Activated T-helper 17 cell treated with anti-CD3 and anti-CD28 coated beads, Interleukin-2, amount 50 U/mL, for 72 hours (primary cell): ENCODE measurements at regions not wholly inside any gene's neighbourhood (a gene's known extent, or its start where the extent isn't known, plus 50 kb on each side); places are given as distances from the start of the nearest gene placed in this dataset.

Experiments used
- ATAC-seq: fragments of 150-1000 bp; cut with Tn5 transposase; replicated peaks from 2 replicates; pipeline ENCODE4 v1.10.0; 2021; ENCODE audit warnings: mild to moderate bottlenecking, moderate library complexity
- H3K27ac Mint-ChIP-seq: one replicate; pipeline ENCODE4 v1.8.0; 2022; ENCODE audit warnings: mixed read lengths
- H3K27me3 Mint-ChIP-seq: one replicate; pipeline ENCODE4 v1.8.0; 2022; ENCODE audit warnings: mixed read lengths
- H3K36me3 Mint-ChIP-seq: one replicate; pipeline ENCODE4 v1.8.0; 2022; ENCODE audit warnings: low read depth, mild to moderate bottlenecking, mixed read lengths
- H3K4me1 Mint-ChIP-seq: one replicate; pipeline ENCODE4 v1.8.0; 2022; ENCODE audit warnings: mixed read lengths
- H3K4me3 Mint-ChIP-seq: one replicate; pipeline ENCODE4 v1.8.0; 2022; ENCODE audit warnings: mild to moderate bottlenecking, mixed read lengths
- H3K9me3 Mint-ChIP-seq: one replicate; pipeline ENCODE4 v1.8.0; 2022; ENCODE audit warnings: mixed read lengths

- Mint-ChIP-seq H3K36me3 (no peaks in the 10 kb centered on the region), H3K27ac (no peak overlapping the region), H3K4me1 (no peaks in the 10 kb centered on the region), H3K4me3 (no peak overlapping the region), H3K9me3 (peaks cover 6% of the 10 kb centered on the region), H3K27me3 (no peaks in the 10 kb centered on the region)
- ATAC-seq: no peak
These were observed 848.0 kb upstream of the FAM98A start for GRCh38 chr2:34447097-34447496.

- Mint-ChIP-seq H3K27ac (no peak overlapping the region), H3K27me3 (no peaks in the 10 kb centered on the region), H3K36me3 (no peaks in the 10 kb centered on the region), H3K4me1 (no peaks in the 10 kb centered on the region), H3K4me3 (no peak overlapping the region), H3K9me3 (peaks cover 15% of the 10 kb centered on the region)
- ATAC-seq: no peak
These were observed 824.2 kb upstream of the FAM98A start for GRCh38 chr2:34423301-34423700.

GRCh38 chr2:34419856-34420255 lies 820.8 kb upstream of the FAM98A start:
- no peak for ATAC-seq
- H3K27me3 Mint-ChIP-seq: no peaks in the 10 kb centered on the region
- no peaks in the 10 kb centered on the region for H3K4me1 Mint-ChIP-seq
- peaks cover 11% of the 10 kb centered on the region for H3K9me3 Mint-ChIP-seq
- no peak overlapping the region for H3K4me3 Mint-ChIP-seq
- no peaks in the 10 kb centered on the region for H3K36me3 Mint-ChIP-seq
- no peak overlapping the region for H3K27ac Mint-ChIP-seq

- H3K9me3 Mint-ChIP-seq: peaks cover 11% of the 10 kb centered on the region
- H3K27me3 Mint-ChIP-seq: no peaks in the 10 kb centered on the region
These were observed 817.8 kb upstream of the FAM98A start for GRCh38 chr2:34416856-34417255.

GRCh38 chr2:34414856-34415255 lies 815.8 kb upstream of the FAM98A start:
- no peaks in the 10 kb centered on the region for H3K36me3 Mint-ChIP-seq
- no peaks in the 10 kb centered on the region for H3K4me1 Mint-ChIP-seq
- H3K27ac Mint-ChIP-seq: no peak overlapping the region
- peaks cover 3% of the 10 kb centered on the region for H3K9me3 Mint-ChIP-seq
- no peak for ATAC-seq
- H3K4me3 Mint-ChIP-seq: no peak overlapping the region
- H3K27me3 Mint-ChIP-seq: no peaks in the 10 kb centered on the region

More at GRCh38 chr2:34416856-34417255, 817.8 kb upstream of the FAM98A start:
- no peak overlapping the region for H3K27ac Mint-ChIP-seq
- no peak for ATAC-seq
- H3K4me3 Mint-ChIP-seq: no peak overlapping the region
- H3K4me1 Mint-ChIP-seq: no peaks in the 10 kb centered on the region
- no peaks in the 10 kb centered on the region for H3K36me3 Mint-ChIP-seq

GRCh38 chr2:34408100-34408499 lies 809.0 kb upstream of the FAM98A start:
- H3K9me3 Mint-ChIP-seq: no peaks in the 10 kb centered on the region
- H3K27ac Mint-ChIP-seq: no peak overlapping the region
- H3K4me3 Mint-ChIP-seq: no peak overlapping the region
- no peaks in the 10 kb centered on the region for H3K4me1 Mint-ChIP-seq
- ATAC-seq: no peak
- H3K27me3 Mint-ChIP-seq: no peaks in the 10 kb centered on the region
- no peaks in the 10 kb centered on the region for H3K36me3 Mint-ChIP-seq

GRCh38 chr2:34403512-34403911 lies 804.4 kb upstream of the FAM98A start:
- no peaks in the 10 kb centered on the region for H3K4me1 Mint-ChIP-seq
- no peaks in the 10 kb centered on the region for H3K9me3 Mint-ChIP-seq
- no peak for ATAC-seq
- no peak overlapping the region for H3K4me3 Mint-ChIP-seq
- H3K27ac Mint-ChIP-seq: no peak overlapping the region
- no peaks in the 10 kb centered on the region for H3K36me3 Mint-ChIP-seq
- H3K27me3 Mint-ChIP-seq: no peaks in the 10 kb centered on the region

- no peak for ATAC-seq
- Mint-ChIP-seq H3K9me3 (no peaks in the 10 kb centered on the region), H3K4me3 (no peak overlapping the region), H3K27me3 (no peaks in the 10 kb centered on the region), H3K27ac (no peak overlapping the region), H3K4me1 (no peaks in the 10 kb centered on the region), H3K36me3 (no peaks in the 10 kb centered on the region)
These were observed 803.3 kb upstream of the FAM98A start for GRCh38 chr2:34402376-34402775.

- ATAC-seq: no peak
- Mint-ChIP-seq H3K27ac (no peak overlapping the region), H3K4me1 (no peaks in the 10 kb centered on the region), H3K27me3 (no peaks in the 10 kb centered on the region), H3K4me3 (no peak overlapping the region), H3K36me3 (no peaks in the 10 kb centered on the region), H3K9me3 (no peaks in the 10 kb centered on the region)
These were observed 802.1 kb upstream of the FAM98A start for GRCh38 chr2:34401186-34401585.

GRCh38 chr2:34388446-34388845 lies 789.3 kb upstream of the FAM98A start:
- ATAC-seq: no peak
- Mint-ChIP-seq H3K27ac (no peak overlapping the region), H3K27me3 (no peaks in the 10 kb centered on the region), H3K4me3 (no peak overlapping the region), H3K4me1 (no peaks in the 10 kb centered on the region), H3K9me3 (peaks cover 12% of the 10 kb centered on the region), H3K36me3 (no peaks in the 10 kb centered on the region)

- Mint-ChIP-seq H3K4me1 (no peaks in the 10 kb centered on the region), H3K36me3 (no peaks in the 10 kb centered on the region), H3K27ac (no peak overlapping the region), H3K9me3 (peaks cover 12% of the 10 kb centered on the region), H3K4me3 (no peak overlapping the region), H3K27me3 (no peaks in the 10 kb centered on the region)
- ATAC-seq: no peak
These were observed 788.4 kb upstream of the FAM98A start for GRCh38 chr2:34387536-34387935.

- Mint-ChIP-seq H3K27me3 (no peaks in the 10 kb centered on the region), H3K9me3 (no peaks in the 10 kb centered on the region), H3K4me1 (no peaks in the 10 kb centered on the region), H3K4me3 (no peak overlapping the region), H3K27ac (no peak overlapping the region), H3K36me3 (no peaks in the 10 kb centered on the region)
- ATAC-seq: no peak
These were observed 780.5 kb upstream of the FAM98A start for GRCh38 chr2:34379586-34379985.

- Mint-ChIP-seq H3K9me3 (peaks cover 5% of the 10 kb centered on the region), H3K4me3 (no peak overlapping the region), H3K27me3 (no peaks in the 10 kb centered on the region)
These were observed 774.6 kb upstream of the FAM98A start for GRCh38 chr2:34373586-34374233.

GRCh38 chr2:34372967-34373366 lies 773.9 kb upstream of the FAM98A start:
- no peaks in the 10 kb centered on the region for H3K4me1 Mint-ChIP-seq
- H3K27me3 Mint-ChIP-seq: no peaks in the 10 kb centered on the region
- H3K4me3 Mint-ChIP-seq: no peak overlapping the region
- H3K27ac Mint-ChIP-seq: no peak overlapping the region
- no peak for ATAC-seq
- no peaks in the 10 kb centered on the region for H3K36me3 Mint-ChIP-seq
- H3K9me3 Mint-ChIP-seq: peaks cover 5% of the 10 kb centered on the region

More at GRCh38 chr2:34373586-34374233, 774.6 kb upstream of the FAM98A start:
- Mint-ChIP-seq H3K27ac (no peak overlapping the region), H3K36me3 (no peaks in the 10 kb centered on the region), H3K4me1 (no peaks in the 10 kb centered on the region)
- ATAC-seq: no peak

GRCh38 chr2:34371711-34372110 lies 772.6 kb upstream of the FAM98A start:
- Mint-ChIP-seq H3K27ac (no peak overlapping the region), H3K27me3 (no peaks in the 10 kb centered on the region)

GRCh38 chr2:34368304-34368703 lies 769.2 kb upstream of the FAM98A start:
- Mint-ChIP-seq H3K9me3 (no peaks in the 10 kb centered on the region), H3K36me3 (no peaks in the 10 kb centered on the region), H3K27me3 (no peaks in the 10 kb centered on the region), H3K4me3 (no peak overlapping the region), H3K4me1 (no peaks in the 10 kb centered on the region), H3K27ac (no peak overlapping the region)
- ATAC-seq: no peak

More at GRCh38 chr2:34371711-34372110, 772.6 kb upstream of the FAM98A start:
- peaks cover 5% of the 10 kb centered on the region for H3K9me3 Mint-ChIP-seq
- no peak for ATAC-seq
- H3K4me3 Mint-ChIP-seq: no peak overlapping the region
- no peaks in the 10 kb centered on the region for H3K36me3 Mint-ChIP-seq
- no peaks in the 10 kb centered on the region for H3K4me1 Mint-ChIP-seq
